SHP77 (cell line): ENCODE measurements at regions not wholly inside any gene's neighbourhood (a gene's known extent, or its start where the extent isn't known, plus 50 kb on each side); places are given as distances from the start of the nearest gene placed in this dataset.
"Not testable (repeated sequence)": the region's sequence is repeated elsewhere in the genome, so short reads cannot be mapped to it uniquely, and the experiment has no call there.

Experiments used
- DNase-seq, 2 experiments: peaks; one replicate each; lab custom pipeline; 2025; lab: John Stamatoyannopoulos, UW

DNA sequence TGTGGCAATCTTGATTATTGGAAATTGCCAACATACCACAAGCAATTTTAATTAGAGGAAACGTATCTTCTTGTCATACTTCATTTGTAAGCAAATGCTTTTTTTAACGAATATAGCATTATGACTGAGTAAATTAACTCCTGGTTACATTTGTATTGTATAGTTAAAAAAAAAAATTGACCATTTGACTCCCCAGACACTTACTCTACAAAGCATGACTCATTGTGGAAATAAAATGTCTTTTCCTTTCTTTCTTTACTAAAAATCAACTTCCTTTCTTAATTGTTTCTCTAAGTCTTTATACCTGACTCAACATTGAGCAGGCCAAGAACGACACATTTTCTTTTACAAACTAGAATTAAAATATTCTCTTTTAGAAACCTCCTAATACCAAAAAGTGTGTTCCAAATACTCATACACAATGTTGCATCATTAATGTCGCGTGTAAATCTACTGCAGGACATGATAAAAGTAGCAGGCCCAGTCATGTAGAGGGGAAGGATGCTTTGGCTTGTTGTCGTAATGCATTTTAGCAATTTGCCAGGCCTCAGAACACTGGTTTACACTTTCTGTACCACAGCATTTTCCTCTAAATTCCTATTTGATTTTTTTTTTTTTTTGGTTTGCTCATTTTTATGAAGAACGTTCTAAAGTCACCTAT lies 349.6 kb upstream of the KCNH7 start:
- DNase-seq: no peak

DNA sequence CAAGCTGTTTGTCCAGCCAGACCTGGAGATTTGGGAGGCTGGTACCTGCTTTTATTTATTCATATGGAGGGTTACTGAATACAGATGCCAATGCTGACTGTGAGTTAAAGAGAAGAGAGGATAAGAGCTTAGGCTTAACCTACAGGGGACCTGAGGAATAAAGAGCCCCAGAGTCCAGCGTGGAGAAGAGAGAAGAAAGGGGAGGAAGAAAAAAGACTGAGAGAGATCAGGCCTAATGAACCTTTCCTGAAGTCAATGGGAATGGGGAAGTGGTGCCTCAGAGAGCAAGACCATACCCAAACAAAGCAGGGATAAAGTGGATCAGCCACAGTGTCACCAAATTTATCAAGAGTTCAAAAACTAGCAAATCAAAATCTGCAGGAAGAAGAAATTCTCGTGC lies 348.6 kb upstream of the KCNH7 start:
- no peak for DNase-seq

DNA sequence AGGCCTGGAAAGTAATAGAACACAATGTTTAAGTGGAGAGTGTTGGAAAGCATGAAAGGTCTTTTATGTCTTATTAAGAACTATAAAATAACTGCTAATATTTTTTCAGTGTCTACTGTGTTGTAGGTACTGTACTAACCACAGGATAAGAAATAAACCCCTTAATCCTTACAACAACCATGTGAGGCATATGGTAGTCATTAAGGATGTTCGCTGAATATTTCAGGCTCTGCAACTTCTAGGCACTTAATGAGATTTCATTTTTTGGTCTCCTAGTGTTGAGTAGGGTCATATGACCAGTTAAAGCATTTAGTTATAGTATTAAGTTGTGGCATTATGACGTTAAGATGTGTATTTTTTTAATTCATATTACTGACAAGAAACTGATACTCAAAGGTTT lies 346.6 kb upstream of the KCNH7 start:
- DNase-seq: no peak

- DNase-seq: peak in 1 of 2 experiments; percentile 3
These were observed 344.3 kb upstream of the KCNH7 start for GRCh38 chr2:163182764-163183354.

- DNase-seq: no peak
These were observed 339.0 kb upstream of the KCNH7 start for GRCh38 chr2:163177592-163177991.

DNA sequence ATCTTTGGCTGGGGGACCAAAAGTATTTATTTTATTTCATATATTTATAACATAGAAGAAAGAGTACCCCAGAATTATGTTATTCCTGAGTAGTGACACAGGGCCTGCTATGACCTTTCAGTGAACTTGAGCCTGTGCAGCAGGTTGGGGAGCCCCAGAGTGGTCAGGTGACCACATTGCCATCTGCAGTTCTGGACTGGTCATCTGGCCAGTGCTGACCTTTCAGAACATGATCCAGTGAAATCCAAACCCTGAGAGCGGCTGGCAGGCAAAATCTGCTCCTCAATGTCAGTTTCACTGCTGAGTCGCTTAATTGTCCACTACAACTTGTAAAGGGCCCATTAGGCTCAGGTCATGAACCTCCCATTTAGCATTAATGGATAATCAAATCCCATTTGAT lies 336.7 kb upstream of the KCNH7 start:
- DNase-seq: no peak

GRCh38 chr2:163173591-163173990 lies 335.0 kb upstream of the KCNH7 start:
- DNase-seq: no peak

GRCh38 chr2:163171786-163172530 lies 333.4 kb upstream of the KCNH7 start:
- no peak for DNase-seq

GRCh38 chr2:163157891-163158496 lies 319.4 kb upstream of the KCNH7 start:
- DNase-seq: no peak

- no peak for DNase-seq
These were observed 318.8 kb upstream of the KCNH7 start for GRCh38 chr2:163157411-163157810.

GRCh38 chr2:163155925-163156324 lies 317.4 kb upstream of the KCNH7 start:
- DNase-seq: no peak

- peak; percentile 18 to 21 for DNase-seq
These were observed 316.8 kb upstream of the KCNH7 start for GRCh38 chr2:163155279-163155883.

DNA sequence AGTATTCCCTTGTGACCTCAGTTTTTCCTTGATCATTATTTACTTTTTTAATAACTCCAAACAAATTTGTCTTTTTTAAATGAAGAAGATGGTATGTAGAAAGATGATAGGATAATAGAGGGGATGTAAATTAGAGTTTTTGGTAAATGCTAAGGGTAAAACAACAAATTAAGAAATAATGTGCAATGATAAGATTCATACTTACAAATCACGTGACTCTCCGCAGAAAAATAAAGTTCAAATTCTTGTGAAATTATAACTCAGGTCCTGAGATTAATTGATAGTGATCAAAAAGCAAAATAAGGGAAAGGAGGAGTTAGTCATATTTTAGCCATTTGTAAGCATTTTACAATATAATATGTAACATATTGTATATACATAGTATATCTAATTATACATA lies 304.1 kb upstream of the KCNH7 start:
- DNase-seq: no peak

DNA sequence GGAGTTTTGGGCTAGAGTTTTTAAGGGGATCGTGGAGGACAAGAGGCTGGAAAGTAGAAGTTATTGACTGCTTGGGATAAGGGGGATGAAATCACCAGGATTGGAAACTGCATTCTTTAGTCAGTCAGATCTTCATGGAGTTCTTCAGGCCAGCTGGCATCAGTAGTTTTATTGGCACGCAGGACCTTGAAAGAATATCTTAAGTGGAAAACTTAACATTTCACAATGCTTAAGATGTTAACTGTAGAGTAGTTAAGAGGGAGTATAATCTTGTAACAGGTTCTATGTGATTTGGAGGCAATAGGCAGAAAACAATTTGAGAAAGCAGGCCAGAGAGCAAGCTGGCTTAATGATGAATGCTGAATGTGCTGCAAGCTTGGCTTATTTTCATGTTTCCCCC lies 300.4 kb upstream of the KCNH7 start:
- no peak for DNase-seq

- DNase-seq: no peak
These were observed 296.7 kb upstream of the KCNH7 start for GRCh38 chr2:163135256-163135655.

DNA sequence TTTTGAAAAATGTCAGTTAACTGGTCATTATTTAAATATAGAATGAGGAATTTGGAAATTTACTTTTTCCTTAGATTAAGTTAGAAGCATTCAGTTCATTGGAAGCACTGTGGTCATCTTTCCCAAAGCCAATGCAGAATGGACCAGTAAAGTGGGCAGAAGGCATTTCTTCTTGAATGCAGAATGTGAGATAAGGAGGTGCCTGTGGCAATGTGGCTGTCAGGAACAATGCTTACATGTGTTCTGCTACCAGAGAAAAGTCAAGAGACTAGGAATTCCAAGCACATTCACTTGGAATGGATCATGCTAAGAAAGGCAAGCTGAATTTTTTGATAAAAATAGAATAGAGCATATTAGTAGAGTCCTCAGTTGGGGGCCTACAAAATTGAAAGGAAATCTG lies 295.0 kb upstream of the KCNH7 start:
- DNase-seq: no peak

- DNase-seq: peak; percentile 16 to 29
These were observed 294.3 kb upstream of the KCNH7 start for GRCh38 chr2:163132850-163133249.

- DNase-seq: not testable (repeated sequence)
These were observed 293.6 kb upstream of the KCNH7 start for GRCh38 chr2:163132207-163132606.

DNA sequence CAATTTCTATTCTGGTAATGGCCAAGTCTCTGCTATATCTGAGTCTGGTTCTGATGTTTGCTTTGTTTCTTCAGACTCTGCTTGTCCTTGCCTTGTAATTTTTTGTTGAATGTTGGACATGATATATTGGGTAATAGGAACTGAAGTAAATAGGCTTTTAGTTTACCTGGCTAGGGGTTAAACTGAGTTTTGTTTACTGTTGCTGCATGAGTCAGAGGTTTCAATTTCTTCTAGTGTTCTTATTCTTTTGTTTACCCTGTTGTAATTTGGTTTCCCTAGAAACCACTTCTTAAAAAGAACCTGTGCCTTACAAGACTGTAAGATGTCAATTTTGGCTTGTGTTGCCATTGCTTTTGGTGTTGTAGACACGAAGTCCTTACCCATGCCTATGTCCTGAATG lies 285.0 kb upstream of the KCNH7 start:
- no peak for DNase-seq

DNA sequence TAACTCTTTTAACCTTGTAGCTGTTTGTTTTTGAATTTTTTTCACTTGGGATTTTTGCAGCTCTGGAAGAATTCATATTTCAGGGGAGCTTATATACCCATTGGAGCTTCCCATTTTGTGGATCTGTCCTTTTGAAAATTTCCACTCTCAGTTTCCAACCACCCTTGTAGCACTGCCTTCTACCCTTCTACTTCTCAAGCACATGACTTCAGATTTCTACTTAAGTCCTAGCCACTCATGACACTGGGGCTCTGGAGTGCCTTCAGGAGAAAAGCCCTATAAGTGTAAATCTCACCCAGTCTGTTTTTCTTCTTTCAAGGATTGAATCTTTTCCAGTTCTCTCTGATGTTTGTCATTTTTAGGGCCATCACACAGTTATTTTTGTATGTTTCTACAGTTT lies 283.7 kb upstream of the KCNH7 start:
- DNase-seq: no peak

- no peak for DNase-seq
These were observed 282.9 kb upstream of the KCNH7 start for GRCh38 chr2:163121483-163121882.

GRCh38 chr2:163119966-163120365 lies 281.4 kb upstream of the KCNH7 start:
- no peak for DNase-seq

- no peak for DNase-seq
These were observed 248.4 kb upstream of the KCNH7 start for GRCh38 chr2:163086940-163087339.
